ENCODE measurements at regions not wholly inside any gene's neighbourhood (a gene's known extent, or its start where the extent isn't known, plus 50 kb on each side); places are given as distances from the start of the nearest gene placed in this dataset.
"Not testable (repeated sequence)": the region's sequence is repeated elsewhere in the genome, so short reads cannot be mapped to it uniquely, and the experiment has no call there.

DNA sequence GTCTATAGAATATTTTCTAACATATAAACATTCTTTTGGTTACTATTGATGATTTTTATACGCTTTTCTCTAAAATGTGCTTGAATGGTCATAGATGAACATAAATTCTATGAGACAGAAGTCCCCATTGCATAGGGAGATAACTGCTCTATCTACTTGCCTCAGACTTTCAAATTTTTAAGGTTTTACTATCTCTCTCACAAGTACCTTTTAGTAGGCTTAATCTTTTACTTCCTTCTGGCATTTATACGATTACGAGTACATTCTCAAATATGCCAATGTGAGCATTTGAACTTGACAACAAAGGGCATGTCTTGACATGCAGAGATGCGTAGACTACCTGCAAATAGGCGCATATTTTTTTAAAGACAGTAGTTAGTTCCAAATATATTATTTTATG is 935.9 kb upstream of the LRATD1 start:
- no peak for DNase-seq (ENCODE audit: low spot score)

GRCh38 chr2:13698847-13699246 is 933.7 kb upstream of the LRATD1 start:
- DNase-seq (ENCODE audit: low spot score): no peak

GRCh38 chr2:13699939-13700338 is 932.6 kb upstream of the LRATD1 start:
- DNase-seq (ENCODE audit: low spot score): not testable (repeated sequence)

- no peak for DNase-seq (ENCODE audit: low spot score)
Observed at GRCh38 chr2:13711154-13711553, 921.4 kb upstream of the LRATD1 start.

DNA sequence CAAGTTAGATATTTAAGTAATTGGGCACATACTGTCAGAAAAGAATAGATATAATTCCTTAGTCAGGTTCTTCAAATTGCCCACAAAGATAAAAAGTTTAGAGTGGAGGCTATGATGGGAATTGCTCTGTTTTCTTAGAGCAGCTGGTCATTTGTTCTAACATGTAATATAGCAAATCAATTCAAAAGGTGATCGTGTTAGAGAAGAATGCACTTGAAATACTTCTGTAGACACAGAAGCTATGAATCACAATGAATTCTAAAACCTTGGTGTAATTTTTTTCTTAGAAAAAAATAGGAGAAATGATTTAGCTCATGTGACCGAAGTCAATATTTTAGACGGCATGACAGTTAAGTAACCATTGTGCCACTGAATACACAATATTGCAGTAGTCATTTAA is 918.1 kb upstream of the LRATD1 start:
- DNase-seq (ENCODE audit: low spot score): no peak

DNA sequence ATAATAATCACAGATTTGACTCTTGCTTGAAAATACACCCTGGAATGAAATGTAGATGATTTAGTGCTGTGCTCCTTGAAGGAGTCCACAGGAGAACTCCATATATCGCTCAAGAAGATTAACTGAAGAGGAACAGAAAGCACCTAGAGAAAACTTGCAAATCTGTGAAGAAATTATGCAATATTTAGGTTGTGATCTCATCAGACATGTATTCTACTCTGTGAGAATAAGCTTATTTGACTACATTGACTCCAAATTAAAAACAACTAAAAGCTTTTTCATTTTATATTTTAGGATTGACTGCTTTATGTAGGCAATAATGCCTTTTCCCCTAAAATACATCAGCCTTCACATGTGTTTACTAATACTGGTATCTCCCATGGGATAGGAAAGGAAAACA is 906.6 kb upstream of the LRATD1 start:
- no peak for DNase-seq (ENCODE audit: low spot score)

DNA sequence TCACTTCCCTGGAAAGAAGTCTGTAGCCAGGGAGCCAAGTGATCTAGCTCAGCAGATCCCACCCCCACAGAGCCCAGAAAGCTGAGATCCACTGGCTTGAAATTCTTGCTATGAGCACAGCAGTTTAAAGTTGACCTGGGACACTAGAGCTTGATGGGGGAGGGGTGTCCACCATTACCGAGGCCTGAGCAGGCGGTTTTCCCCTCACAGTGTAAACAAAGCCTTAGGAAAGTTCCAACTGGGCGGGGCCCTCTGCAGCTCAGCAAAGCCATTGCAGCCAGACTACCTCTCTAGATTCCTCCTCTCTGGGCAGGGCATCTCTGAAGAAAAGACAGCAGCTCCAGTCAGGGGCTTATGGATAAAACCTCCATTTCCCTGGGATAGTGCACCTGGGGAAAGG is 887.2 kb upstream of the LRATD1 start:
- no peak for DNase-seq (ENCODE audit: low spot score)

GRCh38 chr2:13751955-13752354 is 880.6 kb upstream of the LRATD1 start:
- no peak for DNase-seq (ENCODE audit: low spot score)

GRCh38 chr2:13758412-13758811 is 874.1 kb upstream of the LRATD1 start:
- no peak for DNase-seq (ENCODE audit: low spot score)

DNA sequence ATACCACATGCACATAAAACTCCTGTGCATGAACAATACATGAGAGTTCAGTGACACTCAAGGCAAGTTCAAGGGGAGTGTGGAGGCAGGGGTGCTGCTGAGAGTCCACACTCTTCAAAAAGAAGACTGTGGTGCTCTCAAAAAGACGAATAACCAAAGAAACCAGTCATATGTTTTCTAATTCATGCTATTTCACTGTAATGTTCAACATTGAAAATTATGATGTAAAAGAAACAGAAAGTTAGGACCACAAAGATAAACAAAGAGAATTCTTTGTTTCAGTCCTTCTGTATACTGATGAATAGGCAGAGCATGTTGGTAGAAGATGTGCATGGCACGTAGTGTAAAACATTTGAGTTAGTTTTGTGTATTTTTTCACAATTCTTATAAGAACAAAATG is 864.2 kb upstream of the LRATD1 start:
- DNase-seq (ENCODE audit: low spot score): no peak

DNA sequence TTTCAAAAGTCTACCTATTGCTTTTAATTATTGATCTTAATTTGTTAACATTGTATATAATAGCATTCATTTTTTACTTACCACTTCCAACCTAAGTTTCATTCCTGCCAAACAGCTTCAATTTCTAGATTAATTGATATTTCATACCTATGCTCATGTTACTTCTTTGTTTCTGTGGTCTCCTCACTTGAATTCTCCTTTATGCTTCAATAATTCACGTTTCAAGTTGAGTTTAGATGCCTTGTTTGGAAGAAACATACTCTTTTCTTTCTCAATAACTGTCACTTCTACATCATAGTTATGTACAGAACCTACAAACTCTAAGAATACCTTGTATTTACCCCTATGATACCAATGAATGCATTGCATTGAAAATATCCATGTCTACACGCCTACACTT is 862.2 kb upstream of the LRATD1 start:
- no peak for DNase-seq (ENCODE audit: low spot score)

DNA sequence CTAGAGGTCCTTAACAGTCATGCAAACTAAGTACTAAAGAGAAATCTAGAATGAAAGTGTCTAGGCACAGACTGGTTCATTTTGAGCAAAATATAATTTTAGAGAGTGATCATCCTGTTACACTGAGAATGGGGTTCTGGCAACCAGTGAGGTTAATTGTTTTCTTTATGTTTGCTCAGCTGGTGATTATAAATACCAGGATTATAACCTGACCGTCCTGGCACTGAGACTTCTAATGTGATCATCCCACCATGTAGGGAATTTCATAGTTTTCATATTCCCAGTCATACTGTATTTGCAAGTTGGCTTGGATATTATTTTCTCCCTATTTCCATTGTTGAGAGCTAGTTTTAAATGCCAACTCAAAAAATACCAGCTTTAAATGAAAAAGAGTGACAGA is 852.5 kb upstream of the LRATD1 start:
- DNase-seq (ENCODE audit: low spot score): no peak

- DNase-seq (ENCODE audit: low spot score): no peak
Observed at GRCh38 chr2:13791019-13791547, 841.4 kb upstream of the LRATD1 start.

GRCh38 chr2:13806539-13806938 is 826.0 kb upstream of the LRATD1 start:
- no peak for DNase-seq (ENCODE audit: low spot score)

- DNase-seq (ENCODE audit: low spot score): no peak
Observed at GRCh38 chr2:13813236-13813635, 819.3 kb upstream of the LRATD1 start.

DNA sequence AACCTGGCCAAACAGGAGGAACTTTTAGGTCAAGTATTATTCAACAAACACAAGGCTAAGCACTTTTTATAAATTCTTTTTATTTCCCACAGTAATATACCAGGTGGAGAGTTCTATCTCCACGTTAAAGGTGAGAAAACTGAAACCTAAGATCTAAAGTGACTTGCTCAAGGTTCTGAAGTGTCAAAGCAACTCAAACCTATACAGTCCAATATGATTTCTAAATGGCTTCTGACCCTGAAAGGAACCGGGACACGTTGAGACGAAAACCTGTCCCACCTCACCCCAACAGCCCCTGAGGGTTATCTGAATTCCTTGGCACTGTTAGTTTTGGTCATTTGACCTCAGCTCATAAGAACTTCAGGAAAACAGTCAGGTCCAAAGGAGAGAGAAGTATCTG is 814.5 kb upstream of the LRATD1 start:
- no peak for DNase-seq (ENCODE audit: low spot score)

- no peak for DNase-seq (ENCODE audit: low spot score)
Observed at GRCh38 chr2:13819896-13820295, 812.6 kb upstream of the LRATD1 start.

GRCh38 chr2:13821255-13821880 is 811.1 kb upstream of the LRATD1 start:
- DNase-seq (ENCODE audit: low spot score): no peak

GRCh38 chr2:13822365-13822764 is 810.2 kb upstream of the LRATD1 start:
- DNase-seq (ENCODE audit: low spot score): no peak

- no peak for DNase-seq (ENCODE audit: low spot score)
Observed at GRCh38 chr2:13826314-13826853, 806.1 kb upstream of the LRATD1 start.

- no peak for DNase-seq (ENCODE audit: low spot score)
Observed at GRCh38 chr2:13858626-13859025, 773.9 kb upstream of the LRATD1 start.

DNA sequence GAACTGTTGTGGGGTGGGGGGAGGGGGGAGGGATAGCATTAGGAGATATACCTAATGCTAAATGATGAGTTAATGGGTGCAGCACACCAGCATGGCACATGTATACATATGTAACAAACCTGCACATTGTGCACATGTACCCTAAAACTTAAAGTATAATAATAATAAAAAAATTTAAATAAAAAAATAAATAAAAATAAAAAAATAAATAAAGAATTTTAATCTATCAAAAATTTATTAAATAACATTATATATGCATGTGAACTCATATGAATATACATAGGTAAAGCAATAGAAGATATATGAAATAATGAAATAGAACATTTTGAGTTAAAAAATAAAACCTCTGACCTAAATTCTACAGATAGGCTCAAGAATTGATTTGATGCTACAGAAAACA is 764.2 kb upstream of the LRATD1 start:
- not testable (repeated sequence) for DNase-seq (ENCODE audit: low spot score)

DNA sequence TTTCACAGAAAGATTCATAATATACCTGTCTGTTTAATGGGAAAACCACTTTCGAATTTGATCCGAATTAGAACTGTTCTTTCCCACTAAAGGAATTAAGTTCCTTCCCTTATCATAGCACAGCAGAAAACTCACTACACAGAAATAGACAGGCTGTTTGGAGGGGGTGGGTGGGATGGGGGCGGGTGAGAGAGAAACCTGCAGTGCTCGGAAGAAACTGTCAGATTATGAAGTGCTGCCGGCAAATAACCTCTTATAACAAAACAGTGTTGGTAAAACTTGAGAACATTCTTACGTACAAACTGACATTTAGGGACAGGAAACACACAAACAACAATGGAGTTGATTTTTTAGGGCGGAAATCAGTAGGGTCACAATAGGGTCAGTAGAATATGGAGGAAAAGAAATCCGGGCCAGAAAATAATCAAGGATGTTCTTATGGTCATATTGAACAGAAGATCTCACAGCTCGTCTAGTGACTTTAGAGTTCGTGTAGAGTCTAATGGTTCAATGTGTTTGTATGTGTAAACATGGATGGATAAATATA is 756.0 kb upstream of the LRATD1 start:
- no peak for DNase-seq (ENCODE audit: low spot score)

- DNase-seq (ENCODE audit: low spot score): no peak
Observed at GRCh38 chr2:13877571-13877970, 754.9 kb upstream of the LRATD1 start.
